PC-3 (cell line): ENCODE measurements at regions not wholly inside any gene's neighbourhood (a gene's known extent, or its start where the extent isn't known, plus 50 kb on each side); places are given as distances from the start of the nearest gene placed in this dataset.

Source experiments
- ATAC-seq: fragments of 200-7000 bp; cut with Tn5 transposase; 2 replicates; pipeline ENCODE4 v1.9.1; 2020; ENCODE audit warnings: mild to moderate bottlenecking, moderate library complexity
- BruUV-seq: library from RNA; stranded (reverse); fragments of 400-500 nt; replicated peaks from 2 replicates; lab custom pipeline; 2021; lab: Mats Ljungman, UMichigan
- CTCF ChIA-PET: fragments of 300-600 bp; sonication (Branson Sonifier 250); formaldehyde crosslinking; loops from one replicate; lab custom pipeline; 2022; ENCODE audit warnings: antibody characterized with exemption; lab: Charles Lee
- POLR2A ChIA-PET: fragments of 300-600 bp; sonication (Branson Sonifier 250); formaldehyde crosslinking; loops from one replicate; lab custom pipeline; 2022; ENCODE audit warnings: antibody characterized with exemption; ENCODE audit not compliant: unreplicated experiment; lab: Charles Lee
- DNase-seq: peaks from one replicate; pipeline ENCODE4 v3.0.0-alpha.2; 2015
- H2AFZ ChIP-seq: fragments of 300-600 bp; sonication (generic); 2 replicates; pipeline ENCODE4 v1.6.0; 2016; ENCODE audit warnings: antibody characterized with exemption, low read length
- H3F3A ChIP-seq: fragments of 300-600 bp; sonication (generic); one replicate; pipeline ENCODE4 v1.6.0; 2017; ENCODE audit warnings: antibody characterized with exemption, low read length, control low read depth, mild to moderate bottlenecking; ENCODE audit not compliant: unreplicated experiment
- H3K27ac ChIP-seq: fragments of 300-600 bp; sonication (generic); 2 replicates; pipeline ENCODE4 v1.5.1; 2016; ENCODE audit warnings: mild to moderate bottlenecking, low read length
- H3K27me3 ChIP-seq: fragments of 300-600 bp; sonication (generic); 2 replicates; pipeline ENCODE4 v1.6.1; 2016; ENCODE audit warnings: low read length, mixed read lengths
- H3K36me3 ChIP-seq: fragments of 300-600 bp; sonication (generic); 2 replicates; pipeline ENCODE4 v1.6.1; 2016; ENCODE audit warnings: low read depth, mixed run types, low read length, mixed read lengths
- H3K4me1 ChIP-seq: fragments of 300-600 bp; sonication (generic); 2 replicates; pipeline ENCODE4 v1.5.1; 2016; ENCODE audit warnings: low read length; ENCODE audit not compliant: insufficient read depth
- H3K4me2 ChIP-seq: fragments of 300-600 bp; sonication (generic); 2 replicates; pipeline ENCODE4 v1.6.0; 2016; ENCODE audit warnings: low read length
- H3K4me3 ChIP-seq: fragments of 300-600 bp; sonication (generic); 2 replicates; pipeline ENCODE4 v1.5.1; 2016; ENCODE audit warnings: mild to moderate bottlenecking, low read length, mixed read lengths
- H3K79me2 ChIP-seq: fragments of 300-600 bp; sonication (generic); 2 replicates; pipeline ENCODE4 v1.6.1; 2017; ENCODE audit warnings: low read length, mixed read lengths
- H3K9ac ChIP-seq: fragments of 300-600 bp; sonication (generic); 2 replicates; pipeline ENCODE4 v1.6.0; 2016; ENCODE audit warnings: mild to moderate bottlenecking, low read length
- H3K9me2 ChIP-seq: fragments of 300-600 bp; sonication (generic); replicated peaks from 2 replicates; pipeline ENCODE4 v1.6.1; 2016; ENCODE audit warnings: mixed run types, low read length, mixed read lengths
- H3K9me3 ChIP-seq: fragments of 300-600 bp; sonication (generic); 2 replicates; pipeline ENCODE4 v1.6.1; 2016; ENCODE audit warnings: low read length, mixed read lengths
- H4K20me1 ChIP-seq: fragments of 300-600 bp; sonication (generic); 2 replicates; pipeline ENCODE4 v1.6.1; 2016; ENCODE audit warnings: low read length, mixed read lengths
- EZH2 ChIP-seq: fragments of 300-600 bp; sonication (generic); IDR thresholded peaks from one replicate; pipeline ENCODE4 v1.6.1; 2017; ENCODE audit warnings: antibody characterized with exemption, mild to moderate bottlenecking, low read length; ENCODE audit not compliant: unreplicated experiment
- EZH2phosphoT487 ChIP-seq: fragments of 300-600 bp; sonication (generic); IDR thresholded peaks from 2 replicates; pipeline ENCODE4 v1.6.1; 2018; ENCODE audit warnings: mild to moderate bottlenecking, antibody characterized with exemption, low read length, borderline replicate concordance
- intact Hi-C: fragments of 100-400 bp; cut with micrococcal nuclease; formaldehyde crosslinking; loops from 2 replicates; pipeline ENCODE4 v1.9.0; 2023
- TF ChIP-seq, protein P1 (sequence below): fragments of 300-600 bp; sonication (generic); conservative IDR thresholded peaks from 2 replicates; pipeline ENCODE4 v1.5.1; 2017; ENCODE audit warnings: antibody characterized with exemption, low read depth, mild to moderate bottlenecking, low read length

DNA sequence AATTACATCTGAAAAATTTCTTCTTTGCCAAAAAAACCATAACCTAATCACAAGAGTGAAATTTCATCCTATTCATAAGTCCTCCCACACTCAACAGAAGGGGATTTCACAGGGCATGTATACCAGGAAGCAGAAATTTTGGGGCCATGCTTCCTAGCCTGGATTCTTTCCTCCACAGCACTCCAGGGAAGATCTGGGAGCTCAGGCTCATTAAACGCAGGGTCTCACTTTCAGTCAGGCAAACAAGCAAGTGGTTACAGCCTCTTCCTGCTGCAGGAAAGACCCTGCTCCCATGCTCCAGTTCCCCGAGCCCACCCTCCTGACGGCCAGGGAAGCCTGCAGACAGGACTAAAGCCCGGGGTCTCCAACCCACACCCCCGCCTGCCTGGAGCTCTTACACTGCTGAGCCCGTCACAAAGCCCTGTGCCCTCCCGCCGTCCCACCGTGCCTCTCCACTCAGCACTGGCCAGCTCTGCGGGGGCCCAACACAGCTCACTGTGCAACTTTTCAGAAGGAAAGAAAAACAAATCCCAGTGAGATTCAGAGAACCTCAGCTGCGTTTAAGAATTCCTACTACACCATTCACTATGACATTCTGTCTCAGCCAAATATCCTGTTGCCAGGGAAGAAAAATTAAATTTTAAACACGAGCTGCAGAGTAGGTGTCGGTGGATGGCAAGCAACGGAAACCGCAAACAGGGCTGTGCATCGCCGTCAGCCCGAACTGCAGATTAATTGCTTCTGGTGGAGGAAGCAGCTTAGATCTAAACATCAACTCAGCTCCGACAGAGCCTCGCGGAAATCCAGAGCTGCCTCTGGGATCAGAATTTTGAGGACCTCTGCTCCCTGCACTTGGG, 106.7 kb upstream of the SFSWAP start:
- TF ChIP-seq EZH2phosphoT487 (no peak), EZH2 (no peak)
- TF ChIP-seq, protein P1, sequence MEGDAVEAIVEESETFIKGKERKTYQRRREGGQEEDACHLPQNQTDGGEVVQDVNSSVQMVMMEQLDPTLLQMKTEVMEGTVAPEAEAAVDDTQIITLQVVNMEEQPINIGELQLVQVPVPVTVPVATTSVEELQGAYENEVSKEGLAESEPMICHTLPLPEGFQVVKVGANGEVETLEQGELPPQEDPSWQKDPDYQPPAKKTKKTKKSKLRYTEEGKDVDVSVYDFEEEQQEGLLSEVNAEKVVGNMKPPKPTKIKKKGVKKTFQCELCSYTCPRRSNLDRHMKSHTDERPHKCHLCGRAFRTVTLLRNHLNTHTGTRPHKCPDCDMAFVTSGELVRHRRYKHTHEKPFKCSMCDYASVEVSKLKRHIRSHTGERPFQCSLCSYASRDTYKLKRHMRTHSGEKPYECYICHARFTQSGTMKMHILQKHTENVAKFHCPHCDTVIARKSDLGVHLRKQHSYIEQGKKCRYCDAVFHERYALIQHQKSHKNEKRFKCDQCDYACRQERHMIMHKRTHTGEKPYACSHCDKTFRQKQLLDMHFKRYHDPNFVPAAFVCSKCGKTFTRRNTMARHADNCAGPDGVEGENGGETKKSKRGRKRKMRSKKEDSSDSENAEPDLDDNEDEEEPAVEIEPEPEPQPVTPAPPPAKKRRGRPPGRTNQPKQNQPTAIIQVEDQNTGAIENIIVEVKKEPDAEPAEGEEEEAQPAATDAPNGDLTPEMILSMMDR: no peak
- Histone ChIP-seq H3K4me2 (no peak overlapping the region), H3K79me2 (no peaks in the 10 kb centered on the region), H3K27ac (no peak overlapping the region), H3K9ac (no peak overlapping the region), H3K4me1 (no peaks in the 10 kb centered on the region), H3F3A (no peaks in the 10 kb centered on the region), H3K4me3 (no peak overlapping the region), H3K9me2 (no peaks in the 10 kb centered on the region), H3K36me3 (no peaks in the 10 kb centered on the region), H3K27me3 (peaks cover 84% of the 10 kb centered on the region), H2AFZ (no peak overlapping the region), H3K9me3 (no peaks in the 10 kb centered on the region), H4K20me1 (no peaks in the 10 kb centered on the region)
- POLR2A ChIA-PET: no interaction called here
- DNase-seq (no peak), ATAC-seq (no peak)
- intact Hi-C loops: no loop called here
- no TSS peak for BruUV-seq
- CTCF ChIA-PET: no interaction called here

DNA sequence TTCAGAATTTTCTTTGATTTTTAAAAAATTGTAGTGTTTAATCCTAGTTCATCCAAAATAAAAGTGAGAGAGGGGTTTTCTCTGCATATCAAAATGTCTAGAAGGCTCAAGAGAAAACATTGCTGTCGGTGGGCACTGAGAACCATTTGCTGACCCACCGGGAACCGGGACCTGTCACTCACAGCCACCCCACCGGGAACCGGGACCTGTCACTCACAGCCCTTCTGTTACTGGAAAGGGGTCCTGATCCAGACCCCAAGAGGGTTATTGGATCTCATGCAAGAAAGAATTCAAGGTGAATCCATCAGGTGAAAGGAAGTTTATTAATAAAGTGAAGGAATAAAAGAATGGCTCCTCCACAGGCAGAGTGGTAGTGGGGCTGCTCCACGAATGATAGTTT, 106.0 kb upstream of the SFSWAP start:
- Histone ChIP-seq H3F3A (no peaks in the 10 kb centered on the region), H3K4me3 (no peak overlapping the region), H3K4me2 (no peak overlapping the region), H3K9me3 (no peaks in the 10 kb centered on the region), H3K79me2 (no peaks in the 10 kb centered on the region), H3K36me3 (no peaks in the 10 kb centered on the region), H3K4me1 (no peaks in the 10 kb centered on the region), H3K27me3 (peaks cover 80% of the 10 kb centered on the region), H3K9me2 (no peaks in the 10 kb centered on the region), H2AFZ (no peak overlapping the region), H3K9ac (no peak overlapping the region), H3K27ac (no peak overlapping the region), H4K20me1 (no peaks in the 10 kb centered on the region)
- CTCF ChIA-PET: no interaction called here
- no TSS peak for BruUV-seq
- ATAC-seq (no peak), DNase-seq (no peak)
- TF ChIP-seq, protein P1: no peak
- no peak for TF ChIP-seq EZH2phosphoT487
- TF ChIP-seq EZH2: no peak
- intact Hi-C loops: loop anchor here (5.0 kb wide), 2 partner anchors 132 to 222 kb away; partner anchors contain the start of gene MMP17
- POLR2A ChIA-PET: no interaction called here

DNA sequence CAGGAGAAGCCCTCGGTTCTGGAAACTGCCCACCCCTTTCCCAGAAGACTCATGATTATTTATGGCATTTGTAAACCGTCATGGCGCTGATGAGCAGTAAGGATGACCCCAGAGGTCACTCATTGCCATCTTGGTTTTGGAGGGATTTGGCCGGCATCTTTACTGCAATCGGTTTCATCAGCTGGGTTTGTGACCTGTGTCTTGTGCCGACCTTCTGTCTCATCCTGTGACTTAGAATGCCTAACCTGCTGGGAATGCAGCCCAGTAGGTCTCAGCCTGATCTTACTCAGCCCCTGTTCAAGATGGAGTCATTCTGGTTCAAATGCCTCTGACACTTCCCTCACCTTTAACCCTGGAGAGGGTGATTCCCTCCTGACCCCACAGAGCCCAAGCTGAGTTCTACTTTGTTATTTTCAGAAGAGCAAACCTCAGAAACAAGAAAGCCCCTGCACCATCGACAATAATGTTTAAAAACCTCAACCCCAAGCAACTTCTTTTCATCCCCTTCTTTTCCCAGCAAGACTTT, 105.5 kb upstream of the SFSWAP start:
- no TSS peak for BruUV-seq
- Histone ChIP-seq H3K9me3 (no peaks in the 10 kb centered on the region), H3F3A (no peaks in the 10 kb centered on the region), H3K9me2 (no peaks in the 10 kb centered on the region), H3K4me1 (no peaks in the 10 kb centered on the region), H3K9ac (no peak overlapping the region), H3K36me3 (no peaks in the 10 kb centered on the region), H2AFZ (no peak overlapping the region), H3K27me3 (peaks cover 75% of the 10 kb centered on the region), H3K4me3 (no peak overlapping the region), H3K79me2 (no peaks in the 10 kb centered on the region), H3K27ac (no peak overlapping the region), H3K4me2 (no peak overlapping the region), H4K20me1 (no peaks in the 10 kb centered on the region)
- TF ChIP-seq, protein P1: no peak
- no peak for TF ChIP-seq EZH2phosphoT487
- no peak for TF ChIP-seq EZH2
- no peak for ATAC-seq
- intact Hi-C loops: loop anchor here (5.0 kb wide), 2 partner anchors 132 to 222 kb away; partner anchors contain the start of gene MMP17
- DNase-seq: no peak
- POLR2A ChIA-PET: no interaction called here
- CTCF ChIA-PET: no interaction called here
